Large intestine (tissue), 3 donors: ENCODE measurements at regions not wholly inside any gene's neighbourhood (a gene's known extent, or its start where the extent isn't known, plus 50 kb on each side); places are given as distances from the start of the nearest gene placed in this dataset.

Experiments used
- DNase-seq, 2 donors: peaks; one replicate each; pipeline versions ENCODE4 v3.0.0 to v3.0.0-alpha.2; 2013
- H3K27ac ChIP-seq: one replicate; pipeline ENCODE4 v1.5.1; 2013; ENCODE audit warnings: low read length
- H3K27me3 ChIP-seq: 2 replicates; pipeline ENCODE4 v1.6.1; 2013; ENCODE audit warnings: low read length; ENCODE audit not compliant: control insufficient read depth, insufficient read depth
- H3K36me3 ChIP-seq: 2 replicates; pipeline ENCODE4 v1.6.1; 2013; ENCODE audit warnings: low read length; ENCODE audit not compliant: control insufficient read depth, insufficient read depth
- H3K4me1 ChIP-seq: one replicate; pipeline ENCODE4 v1.6.1; 2013; ENCODE audit warnings: low read length; ENCODE audit not compliant: control insufficient read depth, insufficient read depth
- H3K4me3 ChIP-seq: one replicate; pipeline ENCODE4 v1.5.1; 2013; ENCODE audit warnings: low read length
- H3K9me3 ChIP-seq: one replicate; pipeline ENCODE4 v1.6.1; 2013; ENCODE audit warnings: mild to moderate bottlenecking, low read depth, low read length, moderate library complexity; ENCODE audit not compliant: control insufficient read depth
- WGBS: methylation state at CpG from one replicate; pipeline ENCODE4 v1.1.5; 2013; ENCODE audit warnings: low lambda C conversion rate; ENCODE audit not compliant: insufficient coverage; 5-methylcytosine and 5-hydroxymethylcytosine counted together

DNA sequence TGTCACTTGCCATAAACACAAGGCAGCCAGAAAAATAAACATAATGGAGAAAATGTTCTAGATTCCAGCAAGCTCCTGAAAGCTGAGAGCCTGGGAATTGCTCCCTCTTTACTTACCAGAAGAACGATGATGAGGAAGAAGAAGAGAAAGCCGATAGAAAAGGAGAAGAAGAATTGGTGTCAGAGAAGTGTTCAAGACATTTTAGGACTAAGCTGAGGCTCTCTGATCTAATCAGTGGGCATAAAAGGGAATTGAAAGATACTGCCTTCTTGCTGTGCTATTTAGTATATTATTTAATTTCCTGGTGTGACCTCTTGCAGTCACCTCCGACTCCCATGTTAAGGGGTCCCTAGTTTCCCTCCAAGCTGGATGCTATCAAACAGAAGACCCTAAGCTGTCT is 316.6 kb upstream of the JARID2 start:
- Histone ChIP-seq H3K27ac (no peak overlapping the region), H3K36me3 (no peaks in the 10 kb centered on the region), H3K9me3 (no peaks in the 10 kb centered on the region), H3K27me3 (peaks cover 6% of the 10 kb centered on the region), H3K4me1 (no peaks in the 10 kb centered on the region), H3K4me3 (no peak overlapping the region)
- WGBS, result no CpG with 5 or more reads among the region's 3 CpGs
- no peak for DNase-seq

DNA sequence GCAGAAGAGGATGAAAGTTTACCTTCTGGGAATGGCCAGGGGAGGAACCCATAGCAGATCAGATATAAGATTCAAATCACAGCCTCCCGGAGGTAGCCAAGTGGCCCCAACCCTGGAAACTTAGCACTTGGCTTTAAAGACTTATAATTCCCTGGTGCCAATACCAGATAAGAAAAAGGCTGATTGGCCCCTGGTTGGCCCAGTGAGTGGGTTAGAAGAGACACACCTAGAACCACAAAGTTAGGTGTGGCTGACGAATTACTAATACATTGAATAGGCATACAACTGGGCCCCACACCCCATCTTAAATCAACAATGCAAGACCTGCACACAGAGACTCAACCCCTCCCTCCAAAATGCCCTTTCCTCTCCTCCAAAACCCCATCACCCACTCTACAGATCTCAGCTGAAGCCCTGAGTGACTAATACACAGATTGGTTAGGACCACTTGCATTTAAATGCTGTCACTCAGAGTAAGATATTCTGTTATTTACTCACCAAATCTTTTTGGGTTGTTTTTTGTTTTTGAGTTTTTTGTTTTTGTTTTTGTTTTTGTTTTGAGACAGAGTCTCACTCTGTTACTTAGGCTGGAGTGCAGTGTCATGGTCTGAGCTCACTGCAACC is 315.4 kb upstream of the JARID2 start:
- H3K27ac ChIP-seq, result no peak overlapping the region
- WGBS, result no CpG with 5 or more reads among the region's 2 CpGs
- no peaks in the 10 kb centered on the region for H3K4me1 ChIP-seq
- no peaks in the 10 kb centered on the region for H3K36me3 ChIP-seq
- no peaks in the 10 kb centered on the region for H3K9me3 ChIP-seq
- H3K4me3 ChIP-seq, result no peak overlapping the region
- peak in 1 of 2 donors; percentile 15 for DNase-seq
- no peaks in the 10 kb centered on the region for H3K27me3 ChIP-seq

DNA sequence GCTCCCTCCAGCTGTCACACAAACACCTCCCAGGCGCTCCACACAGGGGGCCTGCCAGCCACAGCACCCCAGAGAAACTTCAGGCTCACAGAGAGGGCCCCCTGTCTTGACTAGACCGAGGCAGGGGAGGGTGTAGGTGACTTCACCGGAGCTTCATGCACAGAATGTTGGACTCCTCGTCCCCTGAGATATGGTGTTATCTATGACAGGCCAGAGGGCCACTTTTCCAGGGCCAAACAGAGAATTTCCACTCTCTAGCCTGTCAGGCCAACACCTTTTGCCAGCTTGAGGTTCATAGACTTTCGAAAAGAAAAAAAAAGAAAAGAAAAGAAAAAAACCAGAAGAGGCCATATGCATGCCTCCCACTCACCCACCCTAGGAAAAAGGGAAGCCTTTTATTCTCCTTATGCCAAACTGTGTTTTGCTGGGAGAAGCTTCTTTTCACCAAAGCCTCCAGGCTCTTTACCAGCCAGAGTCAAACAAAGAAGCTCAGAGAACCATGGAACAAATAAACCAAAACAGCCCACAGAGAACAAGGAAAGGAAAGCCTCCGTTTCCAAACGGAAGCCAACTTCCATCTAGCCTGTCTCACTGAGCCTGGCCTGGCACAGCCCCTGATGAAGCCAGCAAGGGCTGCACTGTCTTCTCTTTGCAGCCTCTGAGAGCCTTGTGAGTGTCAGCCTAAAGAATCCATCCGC is 313.2 kb upstream of the JARID2 start:
- no peaks in the 10 kb centered on the region for H3K9me3 ChIP-seq
- no peak overlapping the region for H3K27ac ChIP-seq
- H3K4me1 ChIP-seq, result no peaks in the 10 kb centered on the region
- peak; percentile 25 to 51 for DNase-seq
- no peaks in the 10 kb centered on the region for H3K36me3 ChIP-seq
- no peaks in the 10 kb centered on the region for H3K27me3 ChIP-seq
- WGBS, result no CpG with 5 or more reads among the region's 8 CpGs
- H3K4me3 ChIP-seq, result no peak overlapping the region

DNA sequence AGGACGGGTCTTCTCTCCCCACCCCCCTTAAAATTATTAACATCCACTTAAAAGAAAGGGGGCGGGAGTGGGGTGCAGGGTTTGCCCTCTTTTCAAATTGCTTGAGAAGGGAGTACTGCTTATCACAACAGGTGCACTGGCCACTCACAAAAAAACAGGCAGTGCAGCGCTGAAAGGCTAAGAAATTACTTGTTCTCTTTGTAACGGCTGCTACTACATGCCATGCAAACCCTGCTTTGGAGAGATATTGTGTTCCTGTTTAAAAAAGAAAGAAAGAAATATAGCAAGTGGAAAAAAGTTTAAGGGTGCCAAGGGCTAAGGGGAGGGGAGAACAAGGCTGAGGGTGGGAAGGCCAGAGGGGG is 312.7 kb upstream of the JARID2 start:
- DNase-seq, result no peak
- Histone ChIP-seq H3K27me3 (no peaks in the 10 kb centered on the region), H3K27ac (no peak overlapping the region), H3K4me1 (no peaks in the 10 kb centered on the region), H3K9me3 (no peaks in the 10 kb centered on the region), H3K4me3 (no peak overlapping the region), H3K36me3 (no peaks in the 10 kb centered on the region)
- no CpG with 5 or more reads among the region's 4 CpGs for WGBS

DNA sequence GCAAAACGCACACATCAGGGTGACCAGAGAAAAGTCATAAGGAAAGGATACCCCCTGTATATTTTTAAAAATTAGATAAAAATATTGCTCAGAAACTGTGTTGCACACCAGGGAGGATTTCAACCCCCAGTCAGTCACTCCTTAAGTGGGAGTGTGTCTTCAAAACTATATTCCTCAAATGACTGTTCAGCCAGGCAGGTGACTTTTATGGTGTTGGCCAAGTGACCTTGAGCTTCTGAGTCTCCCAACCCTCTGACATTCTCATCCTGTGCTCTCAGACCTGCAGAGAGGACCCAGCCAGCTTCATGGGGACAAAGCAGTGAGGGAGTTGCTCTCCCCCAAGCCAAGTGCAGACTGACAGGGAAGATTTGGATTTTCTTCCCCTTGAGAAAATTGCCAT is 311.9 kb upstream of the JARID2 start:
- H3K27ac ChIP-seq, result no peak overlapping the region
- H3K9me3 ChIP-seq, result no peaks in the 10 kb centered on the region
- H3K36me3 ChIP-seq, result no peaks in the 10 kb centered on the region
- no peaks in the 10 kb centered on the region for H3K4me1 ChIP-seq
- H3K4me3 ChIP-seq, result no peak overlapping the region
- no CpG with 5 or more reads among the region's 1 CpG for WGBS
- no peaks in the 10 kb centered on the region for H3K27me3 ChIP-seq
- DNase-seq, result peak; percentile 37 to 61

DNA sequence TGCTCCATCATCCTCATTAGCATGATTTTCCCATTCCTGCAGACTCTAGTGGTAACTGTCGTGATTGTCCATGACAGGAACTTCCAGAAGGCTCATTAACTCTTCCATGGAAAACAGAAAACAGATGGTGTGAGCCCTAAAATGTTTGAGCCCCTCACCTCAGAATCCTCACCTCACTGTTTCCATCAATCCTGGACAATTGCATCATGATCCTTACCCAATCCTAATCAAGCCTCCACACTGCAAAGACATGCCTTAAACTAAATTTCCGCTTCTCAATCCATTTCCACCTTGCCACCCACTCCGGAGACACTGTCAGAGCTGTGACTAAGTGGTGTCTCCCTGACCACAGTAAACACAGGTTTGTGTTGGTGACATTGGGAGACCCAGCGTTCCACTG is 311.0 kb upstream of the JARID2 start:
- 75% methylated on average over 2 of the region's 4 CpGs for WGBS
- Histone ChIP-seq H3K36me3 (no peaks in the 10 kb centered on the region), H3K9me3 (no peaks in the 10 kb centered on the region), H3K27ac (no peak overlapping the region), H3K27me3 (no peaks in the 10 kb centered on the region), H3K4me3 (no peak overlapping the region), H3K4me1 (no peaks in the 10 kb centered on the region)
- no peak for DNase-seq

DNA sequence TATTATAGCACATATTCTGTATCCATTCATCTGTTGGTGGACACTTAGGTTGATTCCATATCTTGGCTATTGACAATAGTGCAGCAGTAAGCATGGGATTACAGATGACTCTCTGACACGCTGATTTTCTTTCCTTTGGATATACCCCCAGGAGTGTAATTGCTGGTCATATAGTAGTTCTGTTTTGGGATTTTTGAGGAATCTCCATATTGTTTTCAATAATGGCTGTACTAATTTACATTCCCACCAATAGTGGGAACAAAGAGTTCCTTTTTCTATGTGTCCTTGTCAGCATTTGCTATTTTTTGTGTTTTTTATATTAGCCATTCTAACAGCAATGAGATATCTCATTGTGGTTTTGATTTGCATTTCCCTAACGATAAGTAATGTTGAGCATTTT is 309.0 kb upstream of the JARID2 start:
- no peak overlapping the region for H3K27ac ChIP-seq
- no peaks in the 10 kb centered on the region for H3K4me1 ChIP-seq
- H3K4me3 ChIP-seq, result no peak overlapping the region
- no peaks in the 10 kb centered on the region for H3K36me3 ChIP-seq
- no peak for DNase-seq
- no peaks in the 10 kb centered on the region for H3K27me3 ChIP-seq
- no peaks in the 10 kb centered on the region for H3K9me3 ChIP-seq
- 92% methylated on average over 1 of the region's 2 CpGs for WGBS

DNA sequence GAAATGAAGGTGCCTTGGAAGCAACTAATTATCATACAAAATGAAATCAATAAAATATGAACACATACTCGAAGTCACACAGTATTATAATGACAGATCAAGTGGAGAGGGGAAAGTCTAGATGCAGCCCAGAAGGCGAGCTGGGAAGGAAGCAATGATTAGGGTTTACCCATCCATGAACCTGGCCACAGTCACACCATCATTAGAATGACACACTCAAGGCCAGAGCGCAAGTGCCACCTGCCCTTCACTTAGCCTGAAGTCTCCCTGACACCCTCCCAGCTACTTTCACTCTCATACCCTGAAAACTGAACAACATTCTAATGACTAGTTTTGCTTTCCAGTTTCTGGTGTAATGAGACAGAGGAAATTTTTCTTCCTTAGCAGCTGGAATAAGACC is 302.8 kb upstream of the JARID2 start:
- no peak overlapping the region for H3K27ac ChIP-seq
- no peak overlapping the region for H3K4me3 ChIP-seq
- no peaks in the 10 kb centered on the region for H3K36me3 ChIP-seq
- H3K4me1 ChIP-seq, result no peaks in the 10 kb centered on the region
- no peak for DNase-seq
- H3K9me3 ChIP-seq, result no peaks in the 10 kb centered on the region
- no CpG with 5 or more reads among the region's 3 CpGs for WGBS
- H3K27me3 ChIP-seq, result no peaks in the 10 kb centered on the region

DNA sequence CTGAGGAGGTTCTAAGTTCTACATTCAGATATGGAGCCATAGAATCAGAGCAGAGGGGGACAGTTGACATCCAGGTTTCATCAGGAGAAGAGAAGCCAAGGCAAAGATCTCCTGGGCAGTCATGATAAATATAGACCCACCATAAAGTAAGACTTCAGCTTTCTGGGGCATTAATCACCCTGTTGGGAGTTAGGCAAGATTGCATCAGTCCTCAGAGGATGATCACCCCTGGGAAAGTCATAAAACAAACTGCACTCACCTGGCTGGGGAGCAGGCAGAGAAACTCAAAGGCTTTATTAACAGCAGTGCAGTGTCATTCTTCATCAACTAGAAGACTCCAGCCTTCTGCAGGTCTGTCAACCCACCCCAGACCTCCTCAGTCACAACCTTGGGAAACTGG is 301.3 kb upstream of the JARID2 start:
- H3K9me3 ChIP-seq, result no peaks in the 10 kb centered on the region
- no peaks in the 10 kb centered on the region for H3K4me1 ChIP-seq
- peak in 1 of 2 donors; percentile 52 for DNase-seq
- no peaks in the 10 kb centered on the region for H3K27me3 ChIP-seq
- H3K36me3 ChIP-seq, result no peaks in the 10 kb centered on the region
- no peak overlapping the region for H3K4me3 ChIP-seq
- H3K27ac ChIP-seq, result no peak overlapping the region

DNA sequence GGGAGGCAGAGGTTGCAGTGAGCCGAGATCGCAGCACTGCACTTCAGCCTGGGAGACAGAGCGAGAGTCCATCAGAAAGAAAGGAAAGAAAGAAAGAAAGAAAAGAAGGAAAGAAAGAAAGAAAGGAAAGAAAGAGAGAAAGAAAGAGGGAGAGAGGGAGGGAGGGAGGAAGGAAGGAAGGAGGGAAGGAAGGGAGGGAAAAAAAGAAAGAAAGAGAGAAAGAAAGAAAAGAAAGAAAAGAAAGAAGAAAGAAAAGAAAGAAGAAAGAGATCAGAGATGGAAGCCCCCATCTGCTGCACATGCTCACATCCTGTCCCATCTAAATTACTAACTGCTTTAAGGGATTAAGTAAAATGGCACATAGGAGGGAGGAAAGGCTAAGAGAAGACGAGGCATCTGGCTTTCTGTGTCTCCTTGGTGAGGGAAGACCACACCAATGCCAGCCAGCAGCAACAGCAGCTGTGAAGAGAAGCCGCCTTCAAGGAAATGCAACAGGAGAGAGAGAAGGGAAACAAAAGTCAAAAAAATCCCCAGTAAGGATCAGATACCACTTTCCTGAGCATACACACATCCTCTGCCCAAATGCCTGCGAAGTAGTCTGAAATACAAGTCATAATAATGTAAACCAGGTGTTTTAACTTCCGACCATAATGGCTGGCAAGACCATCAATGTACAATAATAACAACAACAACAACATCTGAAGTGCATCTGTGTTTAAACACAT is 300.2 kb upstream of the JARID2 start:
- Histone ChIP-seq H3K9me3 (no peaks in the 10 kb centered on the region), H3K4me1 (no peaks in the 10 kb centered on the region), H3K27ac (no peak overlapping the region), H3K27me3 (no peaks in the 10 kb centered on the region), H3K4me3 (no peak overlapping the region), H3K36me3 (no peaks in the 10 kb centered on the region)
- DNase-seq, result no peak
- WGBS, result 100% methylated on average over 1 of the region's 7 CpGs
